SH-SY5Y (cell line): ENCODE measurements at regions not wholly inside any gene's neighbourhood (a gene's known extent, or its start where the extent isn't known, plus 50 kb on each side); places are given as distances from the start of the nearest gene placed in this dataset.

Experiments
- GATA2 ChIP-seq: IDR thresholded peaks from 2 replicates; pipeline ENCODE4 v1.6.1; 2011; ENCODE audit warnings: mild to moderate bottlenecking, low read depth, low read length
- GATA3 ChIP-seq: IDR thresholded peaks from 2 replicates; pipeline ENCODE4 v1.6.1; 2011; ENCODE audit warnings: low read depth, mild to moderate bottlenecking, low read length, moderate library complexity

DNA sequence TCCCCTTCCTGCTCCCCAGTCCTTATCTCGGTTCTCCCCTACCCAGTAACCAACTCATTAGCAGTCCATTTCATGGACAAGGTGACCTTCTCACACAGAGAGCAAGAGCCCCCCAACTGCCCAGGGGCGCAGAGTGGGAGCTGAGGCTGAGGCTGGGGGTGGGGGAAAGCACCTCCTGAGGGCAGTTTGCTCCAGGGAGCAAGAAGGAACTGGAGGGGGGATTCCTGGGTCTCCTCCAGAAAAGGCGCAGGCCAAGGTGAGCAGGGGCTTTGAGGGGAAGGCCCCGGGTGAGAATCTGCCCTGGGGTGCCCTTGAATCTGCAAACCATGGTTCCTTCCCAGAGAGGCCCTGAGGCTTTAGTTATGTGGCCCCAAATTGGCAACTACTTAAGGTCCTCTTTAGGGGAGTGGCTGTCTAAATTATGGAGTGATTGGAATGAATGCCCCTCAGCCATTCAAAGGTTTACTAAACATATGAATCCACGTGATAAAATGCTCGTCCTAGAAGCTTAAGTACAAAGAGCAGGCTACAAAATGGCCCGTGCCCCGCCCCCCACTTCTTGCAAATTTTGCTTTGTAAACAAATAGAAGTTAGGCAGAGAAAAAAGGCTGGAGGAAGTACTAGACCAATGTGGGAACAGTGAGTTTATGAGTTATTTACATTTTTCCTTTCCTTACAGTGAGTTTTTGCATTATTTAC, 123.5 kb upstream of the HS6ST1 start:
- TF ChIP-seq GATA2 (no peak), GATA3 (no peak)
